Brain microvascular endothelial cell (primary cell): ENCODE measurements at regions not wholly inside any gene's neighbourhood (a gene's known extent, or its start where the extent isn't known, plus 50 kb on each side); places are given as distances from the start of the nearest gene placed in this dataset.
"Not testable (repeated sequence)": the region's sequence is repeated elsewhere in the genome, so short reads cannot be mapped to it uniquely, and the experiment has no call there.

ENCODE experiments used
- DNase-seq: peaks from one replicate; pipeline ENCODE4 v3.0.0-alpha.2; 2020
- H3K27ac ChIP-seq: fragments of 250-450 bp; sonication (Bioruptor Pico); 2 replicates; pipeline ENCODE4 v1.5.1; 2020; ENCODE audit warnings: mild to moderate bottlenecking, moderate library complexity
- H3K27me3 ChIP-seq: fragments of 250-450 bp; sonication (Bioruptor Pico); replicated peaks from 2 replicates; pipeline ENCODE4 v1.5.1; 2020; ENCODE audit warnings: mild to moderate bottlenecking
- H3K36me3 ChIP-seq: fragments of 250-450 bp; sonication (Bioruptor Pico); replicated peaks from 2 replicates; pipeline ENCODE4 v1.5.1; 2020; ENCODE audit warnings: mild to moderate bottlenecking
- H3K4me3 ChIP-seq: 2 replicates; pipeline ENCODE4 v1.5.1; 2011; ENCODE audit warnings: low read depth, mild to moderate bottlenecking, control low read depth, low read length, moderate library complexity
- CTCF ChIP-seq: IDR thresholded peaks from 2 replicates; pipeline ENCODE4 v1.5.1; 2011; ENCODE audit warnings: low read depth, mild to moderate bottlenecking, moderate library complexity, low read length, control low read depth, inconsistent platforms; ENCODE audit errors: missing control alignments
- in situ Hi-C: cut with HindIII; loops from 2 replicates; pipeline ENCODE4 v1.10.0; 2017; ENCODE audit warnings: low sequenced_read_pairs, low pct_ligation_motif_present

GRCh38 chr3:162704799-162705385 is 1208.3 kb downstream of the OTOL1 start:
- no peaks in the 10 kb centered on the region for H3K36me3 ChIP-seq
- in situ Hi-C loops: no loop called here
- DNase-seq: no peak
- H3K27ac ChIP-seq: no peak overlapping the region
- H3K4me3 ChIP-seq: no peak overlapping the region
- no peaks in the 10 kb centered on the region for H3K27me3 ChIP-seq
- TF ChIP-seq CTCF: no peak

GRCh38 chr3:162708394-162708793 is 1211.8 kb downstream of the OTOL1 start:
- H3K36me3 ChIP-seq, H3K27me3 ChIP-seq, in situ Hi-C loops, DNase-seq, H3K27ac ChIP-seq, H3K4me3 ChIP-seq: not testable (repeated sequence)

GRCh38 chr3:162708942-162709706 is 1212.5 kb downstream of the OTOL1 start:
- in situ Hi-C loops, H3K27me3 ChIP-seq, H3K4me3 ChIP-seq, H3K36me3 ChIP-seq, H3K27ac ChIP-seq: not testable (repeated sequence)
- peak; percentile 34 for DNase-seq

- in situ Hi-C loops: no loop called here
- H3K4me3 ChIP-seq: no peak overlapping the region
- no peaks in the 10 kb centered on the region for H3K27me3 ChIP-seq
- no peak for TF ChIP-seq CTCF
- DNase-seq: no peak
- H3K36me3 ChIP-seq: no peaks in the 10 kb centered on the region
- no peak overlapping the region for H3K27ac ChIP-seq
Measured at GRCh38 chr3:162710332-162711112, 1213.9 kb downstream of the OTOL1 start.

GRCh38 chr3:162717074-162717473 is 1220.5 kb downstream of the OTOL1 start:
- H3K36me3 ChIP-seq, H3K27me3 ChIP-seq, in situ Hi-C loops, H3K27ac ChIP-seq, H3K4me3 ChIP-seq, DNase-seq: not testable (repeated sequence)

- Histone ChIP-seq H3K27me3 (no peaks in the 10 kb centered on the region), H3K36me3 (no peaks in the 10 kb centered on the region), H3K27ac (no peak overlapping the region), H3K4me3 (no peak overlapping the region)
- no peak for TF ChIP-seq CTCF
- in situ Hi-C loops: no loop called here
- peak; percentile 16 for DNase-seq
Measured at GRCh38 chr3:162718697-162719096, 1222.1 kb downstream of the OTOL1 start.

- in situ Hi-C loops: no loop called here
- Histone ChIP-seq H3K4me3 (no peak overlapping the region), H3K27me3 (no peaks in the 10 kb centered on the region), H3K36me3 (no peaks in the 10 kb centered on the region), H3K27ac (peak overlapping the region; percentile 47)
- DNase-seq: peak; percentile 87
- no peak for TF ChIP-seq CTCF
Measured at GRCh38 chr3:162719684-162720341, 1223.2 kb downstream of the OTOL1 start.
